ENCODE measurements at regions not wholly inside any gene's neighbourhood (a gene's known extent, or its start where the extent isn't known, plus 50 kb on each side); places are given as distances from the start of the nearest gene placed in this dataset.
"Not testable (repeated sequence)": the region's sequence is repeated elsewhere in the genome, so short reads cannot be mapped to it uniquely, and the experiment has no call there.

DNA sequence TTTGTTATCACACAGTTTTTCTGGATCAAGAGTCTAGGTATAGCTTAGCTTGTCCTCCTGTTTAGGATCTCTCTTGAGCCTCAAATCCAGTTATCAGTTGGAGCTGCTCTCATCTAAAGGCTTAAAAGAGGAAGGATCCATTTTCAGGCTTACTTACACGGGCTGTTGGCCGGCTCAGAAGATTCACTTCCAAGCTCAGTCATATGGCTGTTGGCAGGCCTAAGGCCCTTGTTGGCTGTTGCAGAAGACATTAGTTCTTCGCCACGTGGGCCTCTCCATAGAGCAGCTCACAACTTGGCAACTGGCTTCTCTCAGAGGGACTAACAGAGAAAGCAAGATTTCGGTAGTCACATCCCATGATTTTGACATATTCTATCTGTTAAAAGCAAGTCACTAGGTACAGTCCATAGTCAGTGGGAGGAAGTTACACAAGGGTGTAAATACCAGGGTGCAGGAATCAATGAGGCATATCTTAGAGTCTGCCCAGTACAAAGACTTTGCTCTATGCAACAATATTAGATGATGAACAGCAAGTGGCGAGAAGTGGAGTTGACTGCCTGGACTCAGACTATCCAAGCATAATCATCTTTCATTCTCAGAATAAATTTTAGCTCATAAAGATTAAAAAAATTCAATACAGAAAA is 280.1 kb upstream of the MBL2 start:
- DNase-seq, result no peak

GRCh38 chr10:53045315-53045714 is 272.7 kb upstream of the MBL2 start:
- no peak for DNase-seq

DNA sequence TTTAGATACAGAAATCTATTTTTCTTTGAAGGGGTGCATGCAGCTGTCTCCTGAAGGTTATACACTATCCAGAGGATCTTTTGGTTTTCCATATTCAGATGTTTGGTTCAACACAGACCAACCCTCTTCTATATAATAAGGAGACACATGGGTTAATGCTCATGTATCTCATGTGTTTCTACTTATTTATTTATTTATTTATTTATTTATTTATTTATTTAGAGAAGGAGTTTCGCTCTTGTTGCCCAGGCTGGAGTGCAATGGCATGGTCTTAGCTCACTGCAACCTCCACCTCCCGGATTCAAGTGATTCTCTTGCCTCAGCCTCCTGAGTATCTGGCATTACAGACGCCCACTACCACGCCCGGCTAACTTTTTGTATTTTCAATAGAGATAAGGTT is 263.2 kb upstream of the MBL2 start:
- DNase-seq, result not testable (repeated sequence)

- no peak for DNase-seq
Observed at GRCh38 chr10:53033396-53033795, 260.8 kb upstream of the MBL2 start.

DNA sequence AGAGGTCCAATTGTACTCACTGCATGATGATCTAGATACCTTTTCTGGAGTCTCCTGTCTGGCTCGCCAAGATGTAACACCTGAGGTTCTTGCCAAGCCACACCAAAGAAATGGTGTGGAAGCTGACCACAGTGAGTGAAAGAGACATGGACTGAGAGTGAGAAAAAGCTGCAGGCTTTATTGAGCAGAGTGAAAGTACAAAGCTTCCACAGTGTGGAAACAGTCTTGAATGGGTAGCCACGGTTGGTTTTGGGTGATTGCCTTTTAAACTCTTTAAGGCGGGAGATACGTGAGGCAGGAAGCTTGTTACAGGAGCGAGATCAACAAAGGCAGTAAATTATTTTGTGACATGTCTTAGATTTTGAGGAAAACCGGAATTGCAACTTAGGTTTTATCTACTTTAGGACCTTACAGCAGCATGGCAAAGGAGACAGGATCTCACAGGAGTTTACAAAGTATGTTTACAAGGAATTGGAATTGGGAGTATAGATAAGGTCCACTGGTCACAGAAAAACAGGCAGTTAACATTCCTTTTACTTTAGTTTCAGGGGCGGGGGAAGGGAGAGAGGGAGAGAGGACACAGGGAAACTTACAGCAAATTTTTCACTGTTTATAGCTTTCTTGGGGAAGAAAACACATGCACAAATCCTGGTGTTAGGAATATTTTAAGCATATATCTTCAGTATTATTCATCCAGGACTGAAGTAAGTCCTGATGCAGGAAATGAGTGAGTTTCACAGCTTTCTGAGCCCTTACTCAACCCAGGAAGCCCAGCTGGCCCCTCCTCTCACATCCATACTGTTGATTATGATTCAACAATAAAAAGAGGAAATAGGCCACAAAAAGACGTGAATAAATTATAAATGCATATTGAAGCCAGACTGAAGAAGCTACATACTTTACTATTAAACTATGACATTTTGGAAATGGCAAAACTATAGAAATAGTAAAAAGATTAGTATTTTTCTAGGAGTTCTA is 257.6 kb upstream of the MBL2 start:
- not testable (repeated sequence) for DNase-seq

DNA sequence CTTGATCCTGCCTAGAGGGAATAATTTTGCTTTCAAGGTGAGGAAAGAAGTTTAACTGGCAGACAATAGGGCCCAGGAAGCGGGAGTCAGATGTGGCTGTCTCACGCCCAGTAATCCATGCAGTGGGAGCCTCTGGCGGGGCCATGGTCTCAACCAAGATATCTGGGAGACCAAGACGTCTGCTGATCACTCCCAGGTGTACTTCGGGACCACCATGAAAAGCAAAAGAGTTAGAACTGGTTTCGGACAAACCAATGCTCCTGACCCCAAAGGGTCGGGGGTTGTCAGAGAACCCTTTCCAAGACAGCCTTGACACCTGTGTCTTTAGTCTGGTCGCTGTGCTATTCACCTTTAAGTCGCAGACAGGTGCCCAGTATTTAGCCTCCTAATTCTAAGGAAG is 256.9 kb upstream of the MBL2 start:
- DNase-seq, result no peak

GRCh38 chr10:53025765-53026164 is 253.2 kb upstream of the MBL2 start:
- DNase-seq, result not testable (repeated sequence)

- no peak for DNase-seq
Observed at GRCh38 chr10:53025172-53025711, 252.7 kb upstream of the MBL2 start.

DNA sequence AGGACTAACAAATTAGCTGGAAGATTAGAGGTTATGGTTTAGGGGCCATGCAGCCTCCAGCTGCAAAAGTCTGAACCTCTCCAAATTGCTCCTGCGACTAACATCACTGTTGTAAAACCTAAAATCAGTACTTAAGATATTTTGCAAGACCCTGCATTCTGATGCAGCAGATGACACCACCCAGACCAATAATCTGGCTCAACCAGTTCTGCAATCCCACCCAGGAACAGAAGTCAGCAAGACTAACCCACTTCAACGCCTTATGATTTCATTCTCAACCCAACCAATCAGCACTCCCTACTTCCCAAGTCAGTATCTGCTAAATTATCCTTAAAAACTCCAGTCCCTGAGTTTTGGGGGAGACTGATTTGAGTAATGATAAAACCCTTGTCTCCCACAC is 250.8 kb upstream of the MBL2 start:
- no peak for DNase-seq

GRCh38 chr10:53022611-53023088 is 250.1 kb upstream of the MBL2 start:
- DNase-seq, result no peak

- no peak for DNase-seq
Observed at GRCh38 chr10:53013201-53013810, 240.7 kb upstream of the MBL2 start.

- DNase-seq, result no peak
Observed at GRCh38 chr10:53009961-53010907, 237.7 kb upstream of the MBL2 start.

- DNase-seq, result no peak
Observed at GRCh38 chr10:53007527-53007842, 234.9 kb upstream of the MBL2 start.

GRCh38 chr10:53006663-53007526 is 234.3 kb upstream of the MBL2 start:
- no peak for DNase-seq

- no peak for DNase-seq
Observed at GRCh38 chr10:53005612-53006345, 233.2 kb upstream of the MBL2 start.

DNA sequence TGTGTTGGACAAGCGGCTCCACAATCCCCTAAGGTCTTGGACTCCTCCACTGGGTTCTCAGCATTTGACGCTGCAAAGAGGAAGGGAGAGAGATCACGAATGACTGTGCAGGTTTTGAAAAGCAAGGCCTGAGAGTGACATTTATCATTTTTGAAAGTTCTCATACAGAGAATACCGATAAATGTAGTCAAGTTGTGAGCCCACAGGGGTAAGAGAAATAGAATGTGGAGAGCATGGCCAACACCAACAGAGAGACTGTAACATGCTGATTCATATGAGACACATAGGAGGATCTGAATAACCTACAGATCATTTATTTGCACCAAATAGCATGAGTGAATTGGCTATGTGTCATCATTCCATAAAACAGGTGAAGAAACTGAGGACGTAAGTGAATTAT is 230.5 kb upstream of the MBL2 start:
- DNase-seq, result no peak

DNA sequence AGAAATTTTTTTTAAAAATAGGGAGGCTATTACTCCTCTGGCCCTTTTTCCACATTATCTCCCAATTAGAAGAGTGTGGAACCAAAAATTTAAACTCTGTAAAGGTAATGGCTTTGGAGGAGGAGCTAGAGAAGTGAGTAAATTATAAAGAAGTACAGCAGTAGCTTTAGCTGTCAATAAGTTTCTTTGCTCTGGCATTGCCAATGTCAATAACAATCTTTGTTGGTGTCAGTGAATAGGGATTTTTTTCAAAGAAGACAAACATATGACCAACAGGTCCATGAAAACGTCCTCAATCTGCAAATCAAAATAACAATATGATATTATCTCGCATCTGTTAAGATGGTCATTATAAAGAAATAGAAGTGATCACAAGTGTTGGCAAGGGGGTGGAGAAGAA is 227.1 kb upstream of the MBL2 start:
- DNase-seq, result no peak

DNA sequence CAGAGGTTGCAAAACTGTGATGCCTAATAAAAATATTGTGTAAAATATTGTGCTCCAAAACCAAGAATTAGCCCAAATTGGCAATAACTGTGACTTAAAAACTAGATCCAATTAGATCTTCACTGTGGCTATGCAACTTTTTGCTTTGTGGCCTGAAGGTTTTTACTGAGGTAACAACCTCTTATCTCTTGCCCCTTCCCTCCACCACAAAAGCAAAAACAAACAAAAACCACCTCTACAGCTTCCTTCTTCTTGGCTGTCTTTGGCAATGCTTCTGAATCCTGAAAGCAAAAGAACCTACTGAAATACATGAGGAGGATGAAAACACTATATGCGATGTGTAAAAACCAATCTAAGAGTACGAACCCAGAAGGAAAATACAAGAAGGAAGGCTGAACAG is 226.7 kb upstream of the MBL2 start:
- no peak for DNase-seq

- DNase-seq, result no peak
Observed at GRCh38 chr10:52997007-52997406, 224.4 kb upstream of the MBL2 start.

GRCh38 chr10:52994370-52994769 is 221.8 kb upstream of the MBL2 start:
- no peak for DNase-seq

DNA sequence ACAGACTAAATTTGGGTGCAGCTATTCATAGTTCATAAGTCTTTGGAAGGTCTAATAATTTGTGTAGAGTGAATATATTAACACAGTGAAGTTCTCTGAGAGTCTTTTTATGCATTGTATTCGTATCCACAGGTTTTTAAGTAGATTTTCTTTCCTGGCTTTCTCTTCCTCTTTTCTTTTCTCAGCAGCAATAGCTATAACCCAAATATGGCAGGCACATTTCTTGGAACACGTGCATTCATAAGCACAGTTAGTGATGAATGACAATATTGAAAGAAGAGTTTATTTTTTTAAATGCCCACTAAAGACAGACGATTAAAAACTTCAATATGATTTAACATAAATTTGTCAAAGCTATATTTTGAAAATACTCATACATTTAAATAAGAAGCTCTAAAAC is 220.5 kb upstream of the MBL2 start:
- DNase-seq, result no peak
